ENCODE measurements at regions not wholly inside any gene's neighbourhood (a gene's known extent, or its start where the extent isn't known, plus 50 kb on each side); places are given as distances from the start of the nearest gene placed in this dataset.
A peak's percentile ranks its signal among the peaks of the same experiment; 100 is the strongest.

DNA sequence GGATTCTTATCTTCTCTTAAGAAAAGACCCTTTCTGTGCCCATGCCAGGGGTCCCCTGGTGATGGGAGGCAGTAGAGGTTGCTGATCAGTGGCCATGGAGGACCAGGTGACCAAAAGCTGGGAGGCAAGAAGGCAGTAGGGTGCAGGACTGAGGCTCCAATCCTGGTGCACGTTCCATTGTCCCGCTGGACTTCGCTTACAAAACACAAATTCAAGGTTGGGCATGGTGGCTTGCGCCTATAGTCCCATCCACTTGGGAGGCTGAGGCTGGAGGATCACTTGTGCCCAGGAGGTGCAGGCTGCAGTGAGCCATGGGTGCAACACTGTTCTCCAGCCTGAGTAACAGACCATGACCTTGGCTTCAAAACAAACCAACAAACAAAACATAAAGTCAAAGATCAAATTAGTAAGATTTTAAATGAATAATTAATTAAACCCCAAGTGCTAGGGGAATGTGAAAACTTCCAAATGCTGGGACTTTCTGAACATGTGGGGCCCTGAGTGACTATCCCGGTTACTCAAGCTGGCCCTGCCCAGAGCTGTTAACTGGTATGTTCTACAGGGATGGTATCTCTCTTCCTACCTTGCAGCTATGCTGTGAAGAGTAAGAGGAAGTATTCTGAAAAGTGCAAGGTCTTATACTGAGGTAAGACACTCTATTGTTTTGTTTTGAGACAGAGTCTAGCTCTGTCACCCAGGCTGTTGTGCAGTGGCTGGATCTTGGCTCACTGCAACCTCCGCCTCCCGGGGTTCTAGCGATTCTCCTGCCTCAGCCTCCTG is 97.6 kb downstream of the LYZL2 start:
- no peak for DNase-seq

DNA sequence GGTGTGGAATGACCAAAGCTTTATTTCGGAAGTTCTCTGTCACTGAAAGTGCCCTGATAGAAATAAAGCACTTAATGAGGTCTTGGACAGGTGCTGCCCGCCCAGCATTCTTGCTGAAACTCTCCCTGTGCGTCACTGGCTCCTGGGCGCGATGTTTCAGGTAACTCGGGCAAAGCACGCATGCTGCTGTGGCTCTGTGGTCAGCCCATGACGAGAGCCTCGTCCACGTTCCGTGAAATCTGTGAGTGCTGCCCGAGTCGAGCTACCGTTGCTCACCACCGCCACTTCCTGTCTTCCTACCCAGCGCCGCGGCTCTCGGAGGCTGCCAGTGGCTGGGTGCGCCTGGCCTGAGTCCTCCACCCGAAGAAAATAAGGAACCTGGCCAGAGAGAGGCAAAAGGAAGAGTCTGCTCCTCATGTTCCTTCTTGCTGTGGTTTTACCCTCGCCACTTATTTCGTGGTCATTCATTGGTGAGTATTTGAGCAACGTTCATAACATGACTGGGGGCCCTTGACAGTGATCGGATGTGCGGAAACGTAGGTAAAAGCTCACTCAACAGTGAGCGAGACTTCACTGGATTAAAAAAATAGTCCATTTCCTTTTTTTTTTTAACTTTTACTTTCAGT is 95.5 kb downstream of the MAP3K8 start:
- DNase-seq: peak; percentile 83

DNA sequence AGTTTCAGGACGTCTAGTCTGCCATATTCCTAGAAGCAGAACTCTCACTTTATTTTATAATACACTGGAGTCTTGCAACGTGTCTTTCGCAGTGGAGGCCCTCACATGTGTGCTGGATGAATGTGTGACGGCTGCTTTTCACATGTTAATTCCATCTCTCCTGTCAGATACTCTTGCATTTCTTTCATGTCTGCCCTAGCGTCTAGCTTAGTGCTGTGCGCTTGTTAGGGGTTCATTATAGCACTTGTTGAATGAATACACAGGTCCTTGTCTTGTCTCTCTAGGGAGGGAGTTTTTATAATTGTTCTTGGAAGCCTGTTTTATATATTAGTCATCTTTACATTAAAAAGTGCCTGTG is 94.4 kb downstream of the MAP3K8 start:
- no peak for DNase-seq

DNA sequence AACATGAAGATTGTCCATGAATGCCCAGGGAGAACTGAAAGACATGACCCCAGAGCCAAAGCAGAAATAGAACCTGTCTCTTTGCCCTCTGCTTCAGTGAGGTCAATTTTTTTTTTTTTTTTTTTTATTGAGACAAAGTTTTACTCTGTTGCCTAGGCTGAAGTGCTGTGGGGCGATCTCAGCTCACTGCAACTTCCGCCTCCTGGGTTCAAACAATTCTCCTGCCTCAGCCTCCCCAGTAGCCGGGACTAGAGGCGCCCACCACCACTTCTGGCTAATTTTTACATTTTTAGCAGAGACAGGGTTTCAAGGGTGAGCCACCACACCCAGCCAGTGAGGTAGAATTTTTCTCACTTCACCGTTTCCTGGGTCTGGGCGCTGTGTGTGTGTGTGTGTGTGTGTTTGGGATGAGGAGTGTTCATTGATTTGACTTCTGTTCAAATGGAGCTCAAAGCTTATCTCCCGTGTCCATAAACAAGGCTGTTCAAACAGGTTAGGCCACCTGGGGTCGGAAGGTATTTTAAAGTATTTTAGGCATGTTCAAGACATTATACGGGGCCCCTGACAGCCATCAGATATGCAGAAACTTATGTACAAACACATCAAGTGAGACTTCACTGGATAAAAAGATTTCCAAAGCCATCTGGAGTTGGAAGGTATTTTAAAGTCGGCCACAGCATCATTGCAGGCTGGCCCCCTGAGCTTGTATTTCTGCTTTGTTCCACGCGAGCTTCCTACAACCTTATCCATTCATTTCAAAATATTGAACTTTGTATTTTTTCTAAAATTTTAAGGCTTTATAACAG is 93.8 kb downstream of the MAP3K8 start:
- DNase-seq: peak; percentile 50

DNA sequence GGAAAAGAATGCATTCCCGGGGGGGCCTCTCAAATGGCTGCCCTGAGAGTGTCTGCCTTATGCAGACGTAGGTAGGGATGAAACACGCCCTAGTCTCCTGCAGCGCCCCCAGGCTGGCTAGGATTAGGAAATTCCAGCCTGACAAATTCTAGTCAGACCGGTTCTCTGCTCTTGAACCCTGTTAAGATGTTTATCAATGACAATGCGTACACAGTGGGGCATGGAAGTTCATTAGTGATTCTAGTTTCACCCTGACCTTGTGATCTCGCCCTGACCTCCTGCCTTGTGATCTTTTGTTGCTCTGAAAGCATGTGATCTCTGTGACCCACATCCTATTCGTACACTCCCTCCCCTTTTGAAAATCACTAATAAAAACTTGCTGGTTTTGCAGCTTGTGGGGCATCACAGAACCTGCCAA is 88.7 kb downstream of the MAP3K8 start:
- DNase-seq: peak; percentile 51

DNA sequence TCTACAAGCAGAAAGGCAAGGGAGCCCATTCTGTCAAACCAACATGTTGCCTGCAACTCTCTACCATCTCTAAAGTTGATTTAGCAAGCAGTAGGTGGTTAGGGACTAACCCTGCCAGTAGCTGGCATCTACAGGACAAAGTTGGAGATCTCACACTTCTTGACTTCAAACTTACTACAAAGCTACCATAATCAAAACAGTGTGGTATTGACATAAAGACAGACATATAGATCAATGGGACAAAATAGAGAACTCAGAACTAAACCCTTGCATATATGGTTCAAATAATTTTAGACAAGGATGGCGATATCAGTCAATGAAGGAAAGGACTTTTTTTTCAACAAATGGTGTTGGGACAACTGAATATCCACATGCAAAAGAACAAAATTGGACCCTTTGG is 84.9 kb downstream of the MAP3K8 start:
- no peak for DNase-seq
